Activated CD4-positive, alpha-beta T cell treated with anti-CD3 and anti-CD28 coated beads, Interleukin-2, amount 50 U/mL, for 1 hour (primary cell): ENCODE measurements at regions not wholly inside any gene's neighbourhood (a gene's known extent, or its start where the extent isn't known, plus 50 kb on each side); places are given as distances from the start of the nearest gene placed in this dataset.

Experiments used
- DNase-seq: peaks from one replicate; pipeline ENCODE4 v3.0.0-alpha.2; 2020

- no peak for DNase-seq
Observed at GRCh38 chr17:77737442-77738265, 220.8 kb upstream of the TNRC6C start.

GRCh38 chr17:77738751-77739531 lies 219.6 kb upstream of the TNRC6C start:
- no peak for DNase-seq

- DNase-seq = no peak
Observed at GRCh38 chr17:77740481-77740880, 218.0 kb upstream of the TNRC6C start.

- peak; percentile 38 for DNase-seq
Observed at GRCh38 chr17:77741109-77741508, 217.4 kb upstream of the TNRC6C start.

GRCh38 chr17:77742579-77742978 lies 215.9 kb upstream of the TNRC6C start:
- DNase-seq = no peak

GRCh38 chr17:77744066-77744988 lies 214.2 kb upstream of the TNRC6C start:
- no peak for DNase-seq

- DNase-seq = no peak
Observed at GRCh38 chr17:77745702-77746101, 212.8 kb upstream of the TNRC6C start.

- no peak for DNase-seq
Observed at GRCh38 chr17:77746393-77746792, 212.1 kb upstream of the TNRC6C start.

- no peak for DNase-seq
Observed at GRCh38 chr17:77746896-77747554, 211.5 kb upstream of the TNRC6C start.

- no peak for DNase-seq
Observed at GRCh38 chr17:77748436-77748835, 210.1 kb upstream of the TNRC6C start.

- DNase-seq = no peak
Observed at GRCh38 chr17:77749321-77749751, 209.2 kb upstream of the TNRC6C start.

GRCh38 chr17:77749989-77750388 lies 208.5 kb upstream of the TNRC6C start:
- no peak for DNase-seq

GRCh38 chr17:77750427-77751043 lies 208.0 kb upstream of the TNRC6C start:
- DNase-seq = no peak

GRCh38 chr17:77753246-77753645 lies 205.3 kb upstream of the TNRC6C start:
- no peak for DNase-seq

- no peak for DNase-seq
Observed at GRCh38 chr17:77753691-77754245, 204.7 kb upstream of the TNRC6C start.

- no peak for DNase-seq
Observed at GRCh38 chr17:77754956-77755355, 203.5 kb upstream of the TNRC6C start.

GRCh38 chr17:77755410-77755963 lies 203.0 kb upstream of the TNRC6C start:
- DNase-seq = no peak

GRCh38 chr17:77756028-77756427 lies 202.5 kb upstream of the TNRC6C start:
- DNase-seq = no peak

GRCh38 chr17:77756846-77757560 lies 201.5 kb upstream of the TNRC6C start:
- DNase-seq = no peak

GRCh38 chr17:77757561-77757898 lies 201.0 kb upstream of the TNRC6C start:
- DNase-seq = no peak

GRCh38 chr17:77763023-77763422 lies 195.5 kb upstream of the TNRC6C start:
- no peak for DNase-seq
